DOHH2 (cell line): ENCODE measurements at regions not wholly inside any gene's neighbourhood (a gene's known extent, or its start where the extent isn't known, plus 50 kb on each side); places are given as distances from the start of the nearest gene placed in this dataset.

Source experiments
- H3F3A ChIP-seq: fragments of 200-600 bp; sonication (generic), shearing (Covaris generic); 2 replicates; pipeline ENCODE4 v1.6.0; 2016; ENCODE audit warnings: antibody characterized with exemption, mild to moderate bottlenecking; ENCODE audit not compliant: control insufficient read depth, insufficient read depth
- H3K27ac ChIP-seq: fragments of 200-600 bp; sonication (generic); 2 replicates; pipeline ENCODE4 v1.5.1; 2014; ENCODE audit warnings: low read depth, mild to moderate bottlenecking, low read length, moderate library complexity
- H3K27me3 ChIP-seq: fragments of 200-600 bp; sonication (generic); 2 replicates; pipeline ENCODE4 v1.6.1; 2014; ENCODE audit warnings: mild to moderate bottlenecking, low read length, mixed read lengths; ENCODE audit not compliant: control insufficient read depth
- H3K36me3 ChIP-seq: fragments of 200-600 bp; sonication (generic); 2 replicates; pipeline ENCODE4 v1.6.1; 2014; ENCODE audit warnings: mild to moderate bottlenecking, low read length, moderate library complexity, mixed read lengths; ENCODE audit not compliant: control insufficient read depth
- H3K4me1 ChIP-seq: fragments of 200-600 bp; sonication (generic); 2 replicates; pipeline ENCODE4 v1.6.1; 2014; ENCODE audit warnings: mild to moderate bottlenecking, low read length, mixed read lengths; ENCODE audit not compliant: control insufficient read depth
- H3K4me2 ChIP-seq: fragments of 200-600 bp; sonication (generic); 2 replicates; pipeline ENCODE4 v1.6.0; 2014; ENCODE audit warnings: mild to moderate bottlenecking, low read length, moderate library complexity
- H3K4me3 ChIP-seq: fragments of 200-600 bp; sonication (generic); 2 replicates; pipeline ENCODE4 v1.5.1; 2014; ENCODE audit warnings: mild to moderate bottlenecking, low read length, mixed read lengths
- H3K79me2 ChIP-seq: fragments of 200-600 bp; sonication (generic); 2 replicates; pipeline ENCODE4 v1.6.1; 2014; ENCODE audit warnings: mild to moderate bottlenecking, low read length, mixed read lengths; ENCODE audit not compliant: control insufficient read depth
- H3K9me2 ChIP-seq: fragments of 200-600 bp; sonication (generic); replicated peaks from 2 replicates; pipeline ENCODE4 v1.6.1; 2014; ENCODE audit warnings: mild to moderate bottlenecking, low read length, mixed read lengths; ENCODE audit not compliant: control insufficient read depth
- H3K9me3 ChIP-seq: fragments of 200-600 bp; sonication (generic); 2 replicates; pipeline ENCODE4 v1.6.1; 2014; ENCODE audit warnings: antibody characterized with exemption, low read length, mixed read lengths; ENCODE audit not compliant: control insufficient read depth, insufficient read depth
- H4K20me1 ChIP-seq: fragments of 200-600 bp; sonication (generic); 2 replicates; pipeline ENCODE4 v1.6.0; 2014; ENCODE audit warnings: low read depth, mild to moderate bottlenecking, antibody characterized with exemption, low read length, moderate library complexity; ENCODE audit not compliant: control insufficient read depth, insufficient read depth
- EZH2phosphoT487 ChIP-seq: fragments of 200-600 bp; sonication (generic); IDR thresholded peaks from 2 replicates; pipeline ENCODE4 v1.6.1; 2017; ENCODE audit warnings: borderline replicate concordance, mild to moderate bottlenecking, antibody characterized with exemption, low read length, moderate library complexity, mixed read lengths
- TF ChIP-seq, protein P1 (sequence below): fragments of 200-600 bp; sonication (generic); IDR thresholded peaks from one replicate; pipeline ENCODE4 v1.5.1; 2014; ENCODE audit warnings: antibody characterized with exemption, mild to moderate bottlenecking, low read depth, low read length; ENCODE audit not compliant: poor library complexity, severe bottlenecking

DNA sequence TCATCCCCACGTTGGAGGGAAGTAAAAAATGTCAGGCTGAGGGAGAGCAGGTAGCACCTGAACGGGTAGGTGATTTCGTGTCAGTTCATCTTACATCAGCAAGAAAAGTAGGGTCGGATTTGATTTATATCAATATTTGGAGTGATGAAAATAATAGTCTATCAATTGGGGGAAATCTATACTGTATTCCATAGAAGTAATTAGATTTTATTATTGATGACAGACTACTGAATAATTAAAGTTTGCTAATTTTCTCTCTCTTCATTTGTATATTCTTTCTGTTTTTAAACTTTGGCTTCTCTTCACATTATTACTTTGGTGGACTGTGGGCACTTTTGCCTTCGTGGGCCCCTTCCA is 78.4 kb downstream of the OLIG3 start:
- Histone ChIP-seq H3K36me3 (no peaks in the 10 kb centered on the region), H3K9me3 (no peaks in the 10 kb centered on the region), H3K79me2 (no peaks in the 10 kb centered on the region), H3K27me3 (peaks cover 5% of the 10 kb centered on the region), H4K20me1 (no peaks in the 10 kb centered on the region), H3F3A (no peaks in the 10 kb centered on the region), H3K4me2 (peak overlapping the region; percentile 79), H3K27ac (no peak overlapping the region), H3K9me2 (no peaks in the 10 kb centered on the region), H3K4me3 (peak overlapping the region; percentile 69), H3K4me1 (peaks cover 22% of the 10 kb centered on the region)
- TF ChIP-seq, protein P1, sequence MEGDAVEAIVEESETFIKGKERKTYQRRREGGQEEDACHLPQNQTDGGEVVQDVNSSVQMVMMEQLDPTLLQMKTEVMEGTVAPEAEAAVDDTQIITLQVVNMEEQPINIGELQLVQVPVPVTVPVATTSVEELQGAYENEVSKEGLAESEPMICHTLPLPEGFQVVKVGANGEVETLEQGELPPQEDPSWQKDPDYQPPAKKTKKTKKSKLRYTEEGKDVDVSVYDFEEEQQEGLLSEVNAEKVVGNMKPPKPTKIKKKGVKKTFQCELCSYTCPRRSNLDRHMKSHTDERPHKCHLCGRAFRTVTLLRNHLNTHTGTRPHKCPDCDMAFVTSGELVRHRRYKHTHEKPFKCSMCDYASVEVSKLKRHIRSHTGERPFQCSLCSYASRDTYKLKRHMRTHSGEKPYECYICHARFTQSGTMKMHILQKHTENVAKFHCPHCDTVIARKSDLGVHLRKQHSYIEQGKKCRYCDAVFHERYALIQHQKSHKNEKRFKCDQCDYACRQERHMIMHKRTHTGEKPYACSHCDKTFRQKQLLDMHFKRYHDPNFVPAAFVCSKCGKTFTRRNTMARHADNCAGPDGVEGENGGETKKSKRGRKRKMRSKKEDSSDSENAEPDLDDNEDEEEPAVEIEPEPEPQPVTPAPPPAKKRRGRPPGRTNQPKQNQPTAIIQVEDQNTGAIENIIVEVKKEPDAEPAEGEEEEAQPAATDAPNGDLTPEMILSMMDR, result no peak
- no peak for TF ChIP-seq EZH2phosphoT487

DNA sequence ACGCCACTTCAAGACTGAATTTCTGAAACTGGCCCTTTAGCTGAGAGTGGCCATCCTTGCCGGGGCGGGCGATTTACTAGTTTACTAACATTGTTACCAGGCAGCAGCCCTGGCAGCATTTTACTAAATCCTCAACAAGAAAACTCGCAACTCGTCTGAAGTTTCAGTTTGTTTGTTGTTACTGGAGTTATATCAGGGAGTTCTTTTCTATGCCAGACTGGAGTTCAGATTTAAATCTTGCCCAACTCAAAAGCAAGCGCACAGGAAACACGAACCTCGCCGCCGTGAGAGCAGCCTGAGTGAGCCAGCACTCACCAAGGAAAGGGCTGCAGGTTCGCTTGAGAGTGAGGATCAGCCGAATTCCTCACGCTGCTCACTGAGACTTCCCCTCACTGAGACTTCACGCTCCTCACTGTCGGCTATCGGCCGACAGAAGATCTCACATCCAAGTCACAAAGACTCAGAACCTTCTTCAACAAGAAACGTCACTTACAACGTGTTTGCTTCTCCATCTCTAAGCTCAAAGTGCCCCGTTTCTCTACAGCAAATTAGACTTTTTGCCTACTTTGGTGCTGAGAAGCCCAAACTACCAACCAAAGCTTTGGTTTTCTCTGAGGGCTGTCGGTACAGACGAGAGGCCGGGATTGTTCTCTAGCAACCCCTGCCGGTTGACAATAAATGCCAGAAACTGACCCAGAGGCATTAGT is 78.9 kb downstream of the OLIG3 start:
- TF ChIP-seq, protein P1, result peak; percentile 65
- no peak for TF ChIP-seq EZH2phosphoT487
- Histone ChIP-seq H3F3A (no peaks in the 10 kb centered on the region), H3K27me3 (peaks cover 5% of the 10 kb centered on the region), H3K79me2 (no peaks in the 10 kb centered on the region), H3K4me1 (peaks cover 22% of the 10 kb centered on the region), H3K27ac (no peak overlapping the region), H4K20me1 (no peaks in the 10 kb centered on the region), H3K9me2 (no peaks in the 10 kb centered on the region), H3K36me3 (no peaks in the 10 kb centered on the region), H3K9me3 (no peaks in the 10 kb centered on the region), H3K4me3 (peak overlapping the region; percentile 69), H3K4me2 (peak overlapping the region; percentile 79)

DNA sequence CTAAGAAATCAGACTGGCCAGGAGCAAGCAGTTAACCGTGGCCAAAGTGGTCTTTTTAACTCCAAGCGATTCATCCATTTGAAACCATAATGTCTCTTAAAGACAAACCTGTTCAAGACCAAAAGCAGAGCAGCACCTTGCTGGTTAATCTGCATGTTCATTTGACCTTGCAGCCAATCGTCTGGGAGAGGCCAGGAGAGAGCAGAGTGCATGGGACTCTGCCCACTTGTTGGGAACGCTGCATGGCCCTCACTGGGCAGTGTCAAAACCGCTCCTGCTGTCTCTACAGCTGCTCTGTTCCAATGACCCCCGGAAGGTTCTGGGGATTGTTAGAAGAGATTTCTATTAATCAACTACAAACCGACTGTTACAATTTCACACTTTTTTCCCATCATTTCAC is 79.6 kb downstream of the OLIG3 start:
- no peak overlapping the region for H3K4me3 ChIP-seq
- no peaks in the 10 kb centered on the region for H3K9me3 ChIP-seq
- peaks cover 5% of the 10 kb centered on the region for H3K27me3 ChIP-seq
- no peak overlapping the region for H3K27ac ChIP-seq
- no peaks in the 10 kb centered on the region for H3K9me2 ChIP-seq
- H3K4me1 ChIP-seq, result peaks cover 22% of the 10 kb centered on the region
- H3K79me2 ChIP-seq, result no peaks in the 10 kb centered on the region
- H3K4me2 ChIP-seq, result no peak overlapping the region; the same call in 1 of the 2 replicates
- no peaks in the 10 kb centered on the region for H4K20me1 ChIP-seq
- no peaks in the 10 kb centered on the region for H3K36me3 ChIP-seq
- TF ChIP-seq, protein P1, result no peak
- TF ChIP-seq EZH2phosphoT487, result no peak
- H3F3A ChIP-seq, result no peaks in the 10 kb centered on the region
